Activated CD8-positive, alpha-beta memory T cell treated with anti-CD3 and anti-CD28 coated beads, Interleukin-2, amount 10 ng/mL, durations not matched to agents 7 days and 5 days (primary cell): ENCODE measurements at regions not wholly inside any gene's neighbourhood (a gene's known extent, or its start where the extent isn't known, plus 50 kb on each side); places are given as distances from the start of the nearest gene placed in this dataset.

ENCODE experiments used
- ATAC-seq: fragments of 150-1000 bp; cut with Tn5 transposase; one replicate; pipeline ENCODE4 v1.10.0; 2021; ENCODE audit warnings: moderate library complexity
- CTCF ChIA-PET: fragments of 350-600 bp; sonication (Branson Sonifier 250); formaldehyde crosslinking; loops from one replicate; lab custom pipeline; 2021; ENCODE audit warnings: antibody characterized with exemption; lab: Charles Lee
- DNase-seq: peaks from one replicate; pipeline ENCODE4 v3.0.0-alpha.2; 2020
- H3K27ac Mint-ChIP-seq: one replicate; pipeline ENCODE4 v1.8.0; 2021; ENCODE audit warnings: mild to moderate bottlenecking, mixed read lengths
- H3K27me3 Mint-ChIP-seq: one replicate; pipeline ENCODE4 v1.8.0; 2021; ENCODE audit warnings: mixed read lengths
- H3K36me3 Mint-ChIP-seq: one replicate; pipeline ENCODE4 v1.8.0; 2021; ENCODE audit warnings: mild to moderate bottlenecking, mixed read lengths
- H3K4me1 Mint-ChIP-seq: one replicate; pipeline ENCODE4 v1.8.0; 2021; ENCODE audit warnings: mixed read lengths
- H3K4me3 Mint-ChIP-seq: one replicate; pipeline ENCODE4 v1.8.0; 2021; ENCODE audit warnings: mild to moderate bottlenecking, moderate library complexity, mixed read lengths
- H3K9me3 Mint-ChIP-seq: one replicate; pipeline ENCODE4 v1.8.0; 2022; ENCODE audit warnings: low read depth, mixed read lengths

- Mint-ChIP-seq H3K9me3 (no peaks in the 10 kb centered on the region), H3K4me1 (peaks cover 9% of the 10 kb centered on the region), H3K27me3 (no peaks in the 10 kb centered on the region), H3K36me3 (no peaks in the 10 kb centered on the region), H3K4me3 (no peak overlapping the region), H3K27ac (no peak overlapping the region)
- DNase-seq (no peak), ATAC-seq (no peak)
- CTCF ChIA-PET, result no interaction called here
Observed at GRCh38 chr3:115357456-115357855, 210.4 kb upstream of the ZBTB20 start.

- H3K27me3 Mint-ChIP-seq, result no peaks in the 10 kb centered on the region
- DNase-seq (no peak), ATAC-seq (peak; percentile 42)
- no peak overlapping the region for H3K4me3 Mint-ChIP-seq
- no peaks in the 10 kb centered on the region for H3K36me3 Mint-ChIP-seq
- H3K4me1 Mint-ChIP-seq, result peaks cover 9% of the 10 kb centered on the region
- no peak overlapping the region for H3K27ac Mint-ChIP-seq
- CTCF ChIA-PET, result no interaction called here
- no peaks in the 10 kb centered on the region for H3K9me3 Mint-ChIP-seq
Observed at GRCh38 chr3:115359536-115359935, 212.4 kb upstream of the ZBTB20 start.

- ATAC-seq (no peak), DNase-seq (no peak)
- no peaks in the 10 kb centered on the region for H3K27me3 Mint-ChIP-seq
- H3K4me3 Mint-ChIP-seq, result no peak overlapping the region
- no peak overlapping the region for H3K27ac Mint-ChIP-seq
- H3K9me3 Mint-ChIP-seq, result peaks cover 6% of the 10 kb centered on the region
- H3K4me1 Mint-ChIP-seq, result peaks cover 9% of the 10 kb centered on the region
- H3K36me3 Mint-ChIP-seq, result no peaks in the 10 kb centered on the region
- CTCF ChIA-PET, result interaction anchor here (1.0 kb wide), 1 partner anchor 20 kb away, joined by 3 read pairs; no protein-coding TSS in a partner anchor
Observed at GRCh38 chr3:115361806-115362205, 214.7 kb upstream of the ZBTB20 start.

GRCh38 chr3:115363071-115363470 lies 216.0 kb upstream of the ZBTB20 start:
- CTCF ChIA-PET, result no interaction called here
- Mint-ChIP-seq H3K27ac (no peak overlapping the region), H3K4me1 (peaks cover 9% of the 10 kb centered on the region), H3K36me3 (no peaks in the 10 kb centered on the region), H3K9me3 (peaks cover 6% of the 10 kb centered on the region), H3K4me3 (no peak overlapping the region), H3K27me3 (no peaks in the 10 kb centered on the region)
- DNase-seq, result no peak
- no peak for ATAC-seq

GRCh38 chr3:115369021-115369420 lies 221.9 kb upstream of the ZBTB20 start:
- no peaks in the 10 kb centered on the region for H3K36me3 Mint-ChIP-seq
- DNase-seq (no peak), ATAC-seq (no peak)
- no peaks in the 10 kb centered on the region for H3K27me3 Mint-ChIP-seq
- peaks cover 6% of the 10 kb centered on the region for H3K9me3 Mint-ChIP-seq
- CTCF ChIA-PET, result no interaction called here
- H3K27ac Mint-ChIP-seq, result no peak overlapping the region
- no peaks in the 10 kb centered on the region for H3K4me1 Mint-ChIP-seq
- H3K4me3 Mint-ChIP-seq, result no peak overlapping the region

- H3K27ac Mint-ChIP-seq, result no peak overlapping the region
- H3K36me3 Mint-ChIP-seq, result no peaks in the 10 kb centered on the region
- no peaks in the 10 kb centered on the region for H3K27me3 Mint-ChIP-seq
- DNase-seq (no peak), ATAC-seq (no peak)
- no peak overlapping the region for H3K4me3 Mint-ChIP-seq
- H3K9me3 Mint-ChIP-seq, result no peaks in the 10 kb centered on the region
- H3K4me1 Mint-ChIP-seq, result no peaks in the 10 kb centered on the region
- CTCF ChIA-PET, result no interaction called here
Observed at GRCh38 chr3:115375362-115375761, 228.3 kb upstream of the ZBTB20 start.

- DNase-seq, result no peak
- Mint-ChIP-seq H3K4me3 (no peak overlapping the region), H3K27me3 (peaks cover 4% of the 10 kb centered on the region), H3K36me3 (no peaks in the 10 kb centered on the region), H3K4me1 (no peaks in the 10 kb centered on the region), H3K27ac (no peak overlapping the region), H3K9me3 (no peaks in the 10 kb centered on the region)
- CTCF ChIA-PET, result no interaction called here
- no peak for ATAC-seq
Observed at GRCh38 chr3:115380883-115381572, 233.9 kb upstream of the ZBTB20 start.

GRCh38 chr3:115381573-115381912 lies 234.5 kb upstream of the ZBTB20 start:
- CTCF ChIA-PET, result no interaction called here
- H3K9me3 Mint-ChIP-seq, result no peaks in the 10 kb centered on the region
- DNase-seq (no peak), ATAC-seq (no peak)
- H3K4me1 Mint-ChIP-seq, result no peaks in the 10 kb centered on the region
- H3K27ac Mint-ChIP-seq, result no peak overlapping the region
- H3K27me3 Mint-ChIP-seq, result peaks cover 4% of the 10 kb centered on the region
- H3K36me3 Mint-ChIP-seq, result no peaks in the 10 kb centered on the region
- H3K4me3 Mint-ChIP-seq, result no peak overlapping the region

GRCh38 chr3:115381931-115382330 lies 234.8 kb upstream of the ZBTB20 start:
- no peak overlapping the region for H3K4me3 Mint-ChIP-seq
- CTCF ChIA-PET, result no interaction called here
- no peaks in the 10 kb centered on the region for H3K36me3 Mint-ChIP-seq
- H3K4me1 Mint-ChIP-seq, result no peaks in the 10 kb centered on the region
- peaks cover 4% of the 10 kb centered on the region for H3K27me3 Mint-ChIP-seq
- DNase-seq, result no peak
- no peak overlapping the region for H3K27ac Mint-ChIP-seq
- H3K9me3 Mint-ChIP-seq, result no peaks in the 10 kb centered on the region
- no peak for ATAC-seq

- H3K4me3 Mint-ChIP-seq, result no peak overlapping the region
- CTCF ChIA-PET, result no interaction called here
- H3K27me3 Mint-ChIP-seq, result peaks cover 4% of the 10 kb centered on the region
- DNase-seq (no peak), ATAC-seq (no peak)
- H3K4me1 Mint-ChIP-seq, result no peaks in the 10 kb centered on the region
- no peaks in the 10 kb centered on the region for H3K9me3 Mint-ChIP-seq
- no peak overlapping the region for H3K27ac Mint-ChIP-seq
- no peaks in the 10 kb centered on the region for H3K36me3 Mint-ChIP-seq
Observed at GRCh38 chr3:115384381-115384780, 237.3 kb upstream of the ZBTB20 start.

- DNase-seq (no peak), ATAC-seq (no peak)
- no peaks in the 10 kb centered on the region for H3K4me1 Mint-ChIP-seq
- H3K27ac Mint-ChIP-seq, result no peak overlapping the region
- H3K4me3 Mint-ChIP-seq, result no peak overlapping the region
- H3K36me3 Mint-ChIP-seq, result no peaks in the 10 kb centered on the region
- CTCF ChIA-PET, result no interaction called here
- peaks cover 5% of the 10 kb centered on the region for H3K27me3 Mint-ChIP-seq
- H3K9me3 Mint-ChIP-seq, result no peaks in the 10 kb centered on the region
Observed at GRCh38 chr3:115385774-115386730, 237.3 kb upstream of the GAP43 start.

- H3K36me3 Mint-ChIP-seq, result no peaks in the 10 kb centered on the region
- ATAC-seq (no peak), DNase-seq (no peak)
- H3K27me3 Mint-ChIP-seq, result peaks cover 11% of the 10 kb centered on the region
- H3K27ac Mint-ChIP-seq, result no peak overlapping the region
- CTCF ChIA-PET, result interaction anchor here (0.6 kb wide), 1 partner anchor 80 kb away, joined by 3 read pairs; no protein-coding TSS in a partner anchor
- no peaks in the 10 kb centered on the region for H3K4me1 Mint-ChIP-seq
- no peak overlapping the region for H3K4me3 Mint-ChIP-seq
- no peaks in the 10 kb centered on the region for H3K9me3 Mint-ChIP-seq
Observed at GRCh38 chr3:115388166-115388565, 235.1 kb upstream of the GAP43 start.

GRCh38 chr3:115388811-115389210 lies 234.5 kb upstream of the GAP43 start:
- Mint-ChIP-seq H3K9me3 (no peaks in the 10 kb centered on the region), H3K4me1 (no peaks in the 10 kb centered on the region), H3K36me3 (no peaks in the 10 kb centered on the region), H3K27me3 (peaks cover 11% of the 10 kb centered on the region), H3K4me3 (no peak overlapping the region), H3K27ac (no peak overlapping the region)
- ATAC-seq, result no peak
- CTCF ChIA-PET, result no interaction called here
- no peak for DNase-seq

GRCh38 chr3:115396801-115397200 lies 226.5 kb upstream of the GAP43 start:
- ATAC-seq (no peak), DNase-seq (no peak)
- Mint-ChIP-seq H3K36me3 (no peaks in the 10 kb centered on the region), H3K27me3 (no peaks in the 10 kb centered on the region), H3K27ac (no peak overlapping the region), H3K4me1 (no peaks in the 10 kb centered on the region), H3K4me3 (no peak overlapping the region), H3K9me3 (no peaks in the 10 kb centered on the region)
- CTCF ChIA-PET, result no interaction called here
